HG03103 (cell line): ENCODE measurements at regions not wholly inside any gene's neighbourhood (a gene's known extent, or its start where the extent isn't known, plus 50 kb on each side); places are given as distances from the start of the nearest gene placed in this dataset.
"Not testable (repeated sequence)": the region's sequence is repeated elsewhere in the genome, so short reads cannot be mapped to it uniquely, and the experiment has no call there.

Experiments
- ATAC-seq: cut with Tn5 transposase; IDR thresholded peaks from one replicate; pipeline ENCODE4 v1.9.1; 2021; ENCODE audit warnings: low read depth; ENCODE audit not compliant: unreplicated experiment

DNA sequence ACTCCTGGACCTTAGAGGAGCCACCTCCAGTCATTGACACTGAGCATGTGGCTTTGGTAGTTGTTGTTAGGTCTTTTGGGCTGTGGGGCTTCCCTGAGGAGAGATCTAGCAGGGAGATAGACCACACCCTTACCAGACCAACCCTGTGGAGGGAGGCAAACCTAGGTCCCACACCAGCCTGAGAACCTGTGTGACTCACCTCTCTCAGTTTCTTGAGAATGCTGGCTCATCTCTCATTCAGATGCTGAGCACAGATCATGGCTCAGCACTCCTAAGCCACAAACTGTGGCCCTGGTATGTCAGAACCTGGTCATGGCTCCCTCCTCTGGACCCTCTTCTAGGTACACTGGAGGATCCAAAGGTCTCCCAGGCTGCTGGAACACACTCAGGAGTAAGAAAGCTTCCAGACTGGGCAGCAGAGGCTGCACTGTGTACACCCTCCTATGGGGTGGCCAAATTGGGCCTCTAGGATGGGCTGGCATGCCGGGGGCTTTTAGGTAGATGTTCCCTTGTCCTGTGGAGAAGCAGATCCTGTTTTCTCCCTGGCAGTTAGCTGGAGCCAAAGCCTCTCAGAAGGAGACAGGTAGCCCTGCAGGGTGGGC lies 1294.5 kb downstream of the KHDRBS2 start:
- ATAC-seq: no peak

DNA sequence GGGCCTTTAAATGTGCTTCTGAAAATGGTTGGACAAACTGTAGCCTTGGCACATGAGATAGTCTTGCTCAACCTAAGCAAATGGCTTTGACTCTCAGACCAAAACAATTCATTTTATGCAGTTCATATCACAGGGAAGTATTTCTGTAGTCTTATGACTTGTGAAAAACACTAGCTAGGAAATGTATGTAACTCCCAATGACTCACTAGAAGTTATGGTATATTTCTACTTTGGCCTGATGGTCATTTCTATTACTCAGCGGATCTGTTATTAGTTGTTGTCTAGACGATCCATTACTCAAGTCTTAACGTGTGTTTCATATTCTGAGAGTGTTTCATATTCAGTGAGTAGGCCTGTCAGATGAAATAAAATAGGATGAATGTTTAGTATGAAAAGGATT lies 1333.5 kb downstream of the KHDRBS2 start:
- ATAC-seq: no peak

GRCh38 chr6:60950221-60950923 lies 1335.7 kb downstream of the KHDRBS2 start:
- not testable (repeated sequence) for ATAC-seq

- ATAC-seq: not testable (repeated sequence)
These were observed 1338.6 kb downstream of the KHDRBS2 start for GRCh38 chr6:60947416-60947815.

GRCh38 chr6:60944803-60945202 lies 1341.2 kb downstream of the KHDRBS2 start:
- ATAC-seq: not testable (repeated sequence)

DNA sequence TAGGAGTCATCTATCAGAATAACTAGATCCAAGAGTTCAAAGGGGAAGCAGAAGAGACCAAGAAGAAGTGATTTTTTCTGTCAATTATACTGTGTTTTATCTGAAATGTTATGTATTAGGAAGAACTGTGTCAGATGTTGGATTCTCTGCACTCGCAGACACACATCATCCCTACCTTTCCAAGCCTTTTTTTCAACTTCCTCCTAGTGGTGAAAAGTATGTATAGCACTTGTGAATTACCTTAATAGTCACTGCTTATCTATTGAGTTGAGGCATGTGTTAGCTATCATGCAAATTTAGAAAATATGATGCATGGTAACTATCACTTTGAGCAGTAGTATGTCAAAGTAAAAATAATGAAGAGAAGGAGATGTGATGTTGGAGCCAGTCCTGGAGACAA lies 1350.1 kb downstream of the KHDRBS2 start:
- not testable (repeated sequence) for ATAC-seq

DNA sequence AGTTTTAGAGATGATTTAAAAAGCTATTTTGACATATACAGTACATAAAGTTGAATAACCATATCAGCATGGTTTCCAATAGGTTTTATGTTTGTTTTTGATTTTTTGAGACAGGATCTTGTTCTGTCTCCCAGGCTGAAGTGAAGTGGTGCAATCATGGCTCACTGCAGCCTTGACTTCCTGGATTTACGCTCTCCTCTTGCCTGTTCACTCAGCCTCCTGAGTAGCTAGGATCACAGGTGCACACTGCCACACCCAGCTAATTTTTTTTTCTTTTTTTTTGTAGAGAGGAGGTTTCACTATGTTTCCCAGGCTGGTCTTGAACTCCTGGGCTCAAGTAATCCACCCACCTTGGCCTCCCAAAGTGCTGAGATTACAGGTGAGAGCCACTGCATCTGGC lies 1366.4 kb downstream of the KHDRBS2 start:
- ATAC-seq: not testable (repeated sequence)

DNA sequence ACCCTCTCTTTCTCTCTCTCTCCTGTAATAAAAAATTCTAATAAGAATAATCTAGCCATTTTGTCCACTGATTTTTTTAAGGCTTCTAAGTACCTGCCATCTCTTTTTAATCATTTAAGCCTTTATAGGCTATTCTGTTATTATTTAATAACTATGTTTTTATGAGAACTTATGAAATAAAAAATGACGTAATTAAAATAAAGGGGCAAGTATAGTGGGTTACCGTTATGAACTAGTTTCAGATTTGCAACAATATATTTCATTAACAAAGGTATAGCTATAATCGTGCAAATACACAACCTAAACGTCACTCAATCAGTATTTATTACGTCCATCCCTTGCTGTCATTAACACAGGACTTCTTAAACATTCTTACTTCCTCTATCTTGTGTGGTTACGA lies 1382.2 kb downstream of the KHDRBS2 start:
- ATAC-seq: not testable (repeated sequence)

DNA sequence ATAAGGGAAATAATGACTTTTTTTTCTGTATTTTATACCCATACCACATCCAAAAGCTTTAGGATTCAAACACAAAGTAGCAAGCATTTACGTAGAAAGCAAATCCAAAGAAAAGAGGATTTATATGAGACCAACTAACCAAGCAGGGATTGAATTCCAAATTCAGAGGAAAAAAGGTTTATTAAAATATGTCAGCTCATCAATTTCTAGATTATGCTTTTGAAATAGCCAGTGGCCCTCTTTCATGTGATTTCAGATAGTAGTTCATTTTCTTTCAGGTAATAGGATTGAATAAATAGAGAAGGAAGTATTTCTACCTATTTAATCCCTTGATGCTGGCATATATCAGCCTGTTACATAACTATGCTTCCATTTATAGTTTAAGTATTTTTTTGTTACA lies 1392.7 kb downstream of the KHDRBS2 start:
- ATAC-seq: not testable (repeated sequence)

GRCh38 chr6:60891606-60892005 lies 1394.4 kb downstream of the KHDRBS2 start:
- no peak for ATAC-seq

- not testable (repeated sequence) for ATAC-seq
These were observed 1408.6 kb downstream of the KHDRBS2 start for GRCh38 chr6:60877396-60877795.

DNA sequence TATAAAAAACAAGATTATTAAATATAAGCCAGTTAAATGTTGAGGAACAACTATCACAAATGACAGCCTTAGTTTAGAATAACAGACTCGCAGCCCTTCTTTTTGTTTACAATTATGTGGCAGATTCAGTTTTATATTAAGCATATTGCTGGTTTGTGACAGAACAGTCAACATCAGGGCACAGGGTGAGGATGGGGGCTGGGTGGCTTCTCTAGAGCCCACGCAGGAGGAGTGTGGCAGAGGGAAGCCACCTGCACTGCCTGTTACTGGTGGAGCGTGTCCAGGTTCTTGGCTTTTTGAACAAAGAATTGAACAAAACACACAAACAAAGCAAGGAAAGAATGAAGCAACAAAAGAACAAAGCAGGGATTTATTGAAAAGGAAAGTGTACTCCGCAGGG lies 1415.2 kb downstream of the KHDRBS2 start:
- not testable (repeated sequence) for ATAC-seq

- ATAC-seq: no peak
These were observed 1418.5 kb downstream of the KHDRBS2 start for GRCh38 chr6:60867548-60867947.

DNA sequence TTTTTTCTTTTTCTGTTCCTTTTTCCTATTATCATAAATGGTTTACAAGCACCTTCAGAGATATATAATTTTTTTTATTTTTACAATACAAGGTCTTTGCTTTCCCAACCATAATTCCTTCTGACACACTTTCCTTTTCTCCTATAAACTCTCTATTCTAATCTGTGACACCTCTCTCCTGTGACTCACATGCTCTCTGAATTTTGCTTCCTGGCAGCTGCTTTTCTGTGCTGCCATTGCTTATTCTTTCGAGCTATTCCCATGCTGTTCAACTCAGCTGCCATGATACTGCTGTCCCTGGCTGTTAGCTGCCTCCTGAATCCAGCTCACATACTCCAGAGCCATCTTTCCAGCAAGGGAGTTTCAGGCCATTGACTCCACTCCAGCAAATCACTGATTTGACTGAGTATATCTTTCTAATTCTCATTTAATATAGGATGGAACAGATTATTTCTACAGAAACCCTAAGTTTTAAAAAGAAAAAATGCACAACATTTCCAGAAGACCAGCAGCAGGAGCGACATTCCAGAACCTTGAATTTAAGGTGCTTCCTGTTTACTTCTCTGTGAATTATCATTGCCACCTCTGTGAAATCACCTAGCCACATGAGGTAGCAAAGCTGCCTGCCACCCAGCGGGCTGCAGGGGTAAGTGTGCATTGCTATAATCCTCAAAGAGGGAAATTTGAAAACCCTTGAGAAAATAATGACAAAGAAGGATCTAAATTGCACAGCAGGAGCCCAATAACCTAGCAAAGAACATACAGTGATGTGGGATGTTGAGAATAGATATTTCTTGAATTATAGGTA lies 1442.6 kb downstream of the KHDRBS2 start:
- not testable (repeated sequence) for ATAC-seq

GRCh38 chr6:60830726-60831125 lies 1455.3 kb downstream of the KHDRBS2 start:
- not testable (repeated sequence) for ATAC-seq

GRCh38 chr6:60822597-60822996 lies 1463.4 kb downstream of the KHDRBS2 start:
- not testable (repeated sequence) for ATAC-seq

- ATAC-seq: not testable (repeated sequence)
These were observed 1468.0 kb downstream of the KHDRBS2 start for GRCh38 chr6:60818072-60818471.

DNA sequence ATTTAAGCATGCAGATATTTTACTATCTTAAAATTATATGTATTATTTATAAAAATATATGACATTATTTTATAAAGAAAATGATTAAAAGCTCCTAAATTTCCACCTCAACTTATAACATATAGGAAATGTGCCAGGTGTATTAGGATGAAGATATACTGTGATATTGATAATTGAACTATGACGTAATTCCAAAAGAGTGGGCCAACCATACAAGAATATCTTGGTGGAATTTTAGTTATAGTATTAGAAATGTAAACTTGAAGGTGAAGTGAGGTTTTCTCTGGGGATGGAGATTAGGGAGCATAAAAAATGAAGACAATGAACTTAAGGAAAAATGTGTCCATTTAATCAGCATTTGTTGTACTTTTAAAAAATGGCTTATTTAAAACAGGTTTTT lies 1471.2 kb downstream of the KHDRBS2 start:
- not testable (repeated sequence) for ATAC-seq

- not testable (repeated sequence) for ATAC-seq
These were observed 1472.0 kb downstream of the KHDRBS2 start for GRCh38 chr6:60813897-60814596.

- ATAC-seq: not testable (repeated sequence)
These were observed 1475.8 kb downstream of the KHDRBS2 start for GRCh38 chr6:60810216-60810615.

DNA sequence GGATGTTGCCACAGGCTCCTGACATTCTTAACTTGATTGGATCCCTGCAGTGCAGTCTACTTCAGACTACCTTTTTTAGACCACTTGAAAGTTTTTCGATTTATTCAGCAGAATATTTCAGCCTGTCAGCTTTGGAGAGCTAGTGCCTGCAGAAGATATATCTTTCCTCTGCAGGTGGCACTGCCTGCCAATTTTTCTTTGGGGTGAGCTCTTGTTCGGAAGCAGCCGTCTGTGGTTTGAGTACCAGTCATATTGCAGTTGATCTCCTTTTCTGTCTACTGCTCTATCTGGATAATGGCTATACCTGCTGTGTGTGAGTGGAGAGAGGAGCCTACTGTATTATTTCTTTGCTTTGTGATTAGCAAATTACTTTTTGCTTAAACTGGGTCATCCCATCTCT lies 1486.9 kb downstream of the KHDRBS2 start:
- ATAC-seq: not testable (repeated sequence)
